HG03521 (cell line): ENCODE measurements at regions not wholly inside any gene's neighbourhood (a gene's known extent, or its start where the extent isn't known, plus 50 kb on each side); places are given as distances from the start of the nearest gene placed in this dataset.

Experiments used
- ATAC-seq: cut with Tn5 transposase; IDR thresholded peaks from one replicate; pipeline ENCODE4 v1.9.1; 2021; ENCODE audit warnings: mild to moderate bottlenecking, moderate library complexity; ENCODE audit not compliant: unreplicated experiment

- no peak for ATAC-seq
Measured at GRCh38 chr9:107064378-107064777, 201.4 kb downstream of the ZNF462 start.

- no peak for ATAC-seq
Measured at GRCh38 chr9:107065549-107065948, 202.6 kb downstream of the ZNF462 start.

- ATAC-seq, result no peak
Measured at GRCh38 chr9:107067739-107068416, 204.9 kb downstream of the ZNF462 start.

- no peak for ATAC-seq
Measured at GRCh38 chr9:107068581-107068980, 205.6 kb downstream of the ZNF462 start.

GRCh38 chr9:107070586-107070985 is 207.6 kb downstream of the ZNF462 start:
- ATAC-seq, result no peak

- no peak for ATAC-seq
Measured at GRCh38 chr9:107078061-107078460, 205.0 kb upstream of the RAD23B start.

- no peak for ATAC-seq
Measured at GRCh38 chr9:107079589-107079988, 203.5 kb upstream of the RAD23B start.

GRCh38 chr9:107080130-107080529 is 202.9 kb upstream of the RAD23B start:
- ATAC-seq, result no peak

- ATAC-seq, result no peak
Measured at GRCh38 chr9:107086460-107086859, 196.6 kb upstream of the RAD23B start.

GRCh38 chr9:107087222-107087621 is 195.9 kb upstream of the RAD23B start:
- ATAC-seq, result no peak

- ATAC-seq, result no peak
Measured at GRCh38 chr9:107090218-107090617, 192.9 kb upstream of the RAD23B start.

GRCh38 chr9:107093365-107094060 is 189.6 kb upstream of the RAD23B start:
- no peak for ATAC-seq

GRCh38 chr9:107094370-107094769 is 188.7 kb upstream of the RAD23B start:
- no peak for ATAC-seq

GRCh38 chr9:107100591-107100990 is 182.5 kb upstream of the RAD23B start:
- ATAC-seq, result no peak

GRCh38 chr9:107102011-107102410 is 181.1 kb upstream of the RAD23B start:
- no peak for ATAC-seq

- ATAC-seq, result no peak
Measured at GRCh38 chr9:107103621-107104020, 179.5 kb upstream of the RAD23B start.

GRCh38 chr9:107105784-107106183 is 177.3 kb upstream of the RAD23B start:
- ATAC-seq, result no peak

GRCh38 chr9:107106416-107106815 is 176.7 kb upstream of the RAD23B start:
- no peak for ATAC-seq

- ATAC-seq, result no peak
Measured at GRCh38 chr9:107108342-107109130, 174.5 kb upstream of the RAD23B start.

GRCh38 chr9:107109324-107109723 is 173.8 kb upstream of the RAD23B start:
- ATAC-seq, result no peak

GRCh38 chr9:107110153-107110552 is 172.9 kb upstream of the RAD23B start:
- ATAC-seq, result no peak

- ATAC-seq, result peak; percentile 86
Measured at GRCh38 chr9:107112707-107113243, 170.3 kb upstream of the RAD23B start.
